ENCODE measurements at regions not wholly inside any gene's neighbourhood (a gene's known extent, or its start where the extent isn't known, plus 50 kb on each side); places are given as distances from the start of the nearest gene placed in this dataset.

DNA sequence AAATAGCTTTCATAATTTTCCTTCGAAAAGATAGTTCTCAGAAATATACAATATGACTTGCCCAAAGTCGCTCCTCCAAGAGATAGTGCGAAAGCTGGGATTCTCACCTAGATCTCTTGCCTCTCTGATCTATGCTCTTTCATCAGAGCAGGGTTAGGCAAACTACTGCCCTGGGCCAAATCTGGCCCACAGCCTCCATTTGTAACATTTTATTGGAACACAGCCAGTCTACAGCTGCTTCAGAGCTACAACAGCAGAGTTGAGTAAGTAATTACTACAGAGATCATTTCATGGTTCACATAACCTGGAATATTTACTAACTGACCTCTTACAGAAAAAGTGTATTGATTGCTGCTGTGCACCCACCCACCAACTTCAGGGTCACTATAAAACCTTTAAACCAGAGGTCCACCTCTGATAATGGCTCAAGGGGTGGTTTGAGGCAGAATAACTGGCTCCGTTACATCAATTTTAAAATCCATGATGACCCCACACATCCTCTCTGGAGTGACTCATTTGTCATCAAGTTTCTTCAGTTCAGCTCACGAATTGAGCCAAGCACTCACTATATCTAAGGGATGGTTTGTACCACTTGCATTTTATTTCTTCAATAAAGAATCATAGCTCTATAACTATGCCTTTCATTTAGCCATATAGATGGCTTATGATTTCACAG, 1019.0 kb downstream of the XPNPEP1 start:
- Histone ChIP-seq H3K27me3 (no peaks in the 10 kb centered on the region), H3K36me3 (no peaks in the 10 kb centered on the region), H3K27ac (no peak overlapping the region), H3K9me3 (no peaks in the 10 kb centered on the region), H3K4me1 (ENCODE audit: control insufficient read depth in 1 of 2, insufficient read depth in 1 of 2, low read depth in 1 of 2, low read length in 1 of 2) (no peaks in the 10 kb centered on the region), H3K4me3 (ENCODE audit: low read depth in 1 of 2, low read length in 1 of 2) (no peak overlapping the region)
- TF ChIP-seq, protein P1, sequence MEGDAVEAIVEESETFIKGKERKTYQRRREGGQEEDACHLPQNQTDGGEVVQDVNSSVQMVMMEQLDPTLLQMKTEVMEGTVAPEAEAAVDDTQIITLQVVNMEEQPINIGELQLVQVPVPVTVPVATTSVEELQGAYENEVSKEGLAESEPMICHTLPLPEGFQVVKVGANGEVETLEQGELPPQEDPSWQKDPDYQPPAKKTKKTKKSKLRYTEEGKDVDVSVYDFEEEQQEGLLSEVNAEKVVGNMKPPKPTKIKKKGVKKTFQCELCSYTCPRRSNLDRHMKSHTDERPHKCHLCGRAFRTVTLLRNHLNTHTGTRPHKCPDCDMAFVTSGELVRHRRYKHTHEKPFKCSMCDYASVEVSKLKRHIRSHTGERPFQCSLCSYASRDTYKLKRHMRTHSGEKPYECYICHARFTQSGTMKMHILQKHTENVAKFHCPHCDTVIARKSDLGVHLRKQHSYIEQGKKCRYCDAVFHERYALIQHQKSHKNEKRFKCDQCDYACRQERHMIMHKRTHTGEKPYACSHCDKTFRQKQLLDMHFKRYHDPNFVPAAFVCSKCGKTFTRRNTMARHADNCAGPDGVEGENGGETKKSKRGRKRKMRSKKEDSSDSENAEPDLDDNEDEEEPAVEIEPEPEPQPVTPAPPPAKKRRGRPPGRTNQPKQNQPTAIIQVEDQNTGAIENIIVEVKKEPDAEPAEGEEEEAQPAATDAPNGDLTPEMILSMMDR (IDR thresholded peaks at IDR 0.05), result no peak

DNA sequence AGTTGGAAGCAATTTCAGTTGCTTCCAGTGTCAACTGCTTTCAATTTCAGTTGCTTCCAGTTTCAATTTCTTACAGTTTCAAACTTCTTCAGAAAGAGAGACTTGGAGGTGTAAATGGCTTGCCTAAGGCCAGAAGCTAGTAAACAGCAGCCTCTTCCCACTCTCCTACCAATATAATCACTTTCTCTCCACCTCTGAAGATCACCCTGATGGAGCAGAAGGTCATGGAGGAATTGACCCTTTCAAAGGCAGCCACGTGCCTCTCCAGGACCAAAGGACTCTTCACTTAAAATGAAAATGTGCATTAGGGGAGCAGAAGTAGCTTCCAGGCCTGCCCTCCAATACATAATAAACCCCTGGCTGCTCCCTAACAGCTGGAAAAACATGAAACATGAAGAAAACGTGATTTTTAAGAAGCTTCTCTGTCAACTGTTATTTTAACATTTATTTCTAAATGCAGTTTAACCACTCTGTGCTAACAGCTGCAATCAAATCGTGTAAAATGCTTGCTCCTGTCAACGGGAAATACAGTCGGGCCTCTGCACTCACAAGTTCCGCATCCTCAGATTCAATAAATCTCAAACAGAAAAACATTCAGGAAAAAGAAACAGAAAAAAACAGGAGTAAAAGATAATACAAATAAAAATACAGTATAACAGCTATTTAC, 1020.6 kb downstream of the XPNPEP1 start:
- TF ChIP-seq, protein P1 (IDR thresholded peaks at IDR 0.05), result no peak
- Histone ChIP-seq H3K9me3 (no peaks in the 10 kb centered on the region), H3K27me3 (no peaks in the 10 kb centered on the region), H3K4me3 (ENCODE audit: low read depth in 1 of 2, low read length in 1 of 2) (no peak overlapping the region), H3K4me1 (ENCODE audit: control insufficient read depth in 1 of 2, insufficient read depth in 1 of 2, low read depth in 1 of 2, low read length in 1 of 2) (no peaks in the 10 kb centered on the region), H3K36me3 (no peaks in the 10 kb centered on the region), H3K27ac (no peak overlapping the region)

DNA sequence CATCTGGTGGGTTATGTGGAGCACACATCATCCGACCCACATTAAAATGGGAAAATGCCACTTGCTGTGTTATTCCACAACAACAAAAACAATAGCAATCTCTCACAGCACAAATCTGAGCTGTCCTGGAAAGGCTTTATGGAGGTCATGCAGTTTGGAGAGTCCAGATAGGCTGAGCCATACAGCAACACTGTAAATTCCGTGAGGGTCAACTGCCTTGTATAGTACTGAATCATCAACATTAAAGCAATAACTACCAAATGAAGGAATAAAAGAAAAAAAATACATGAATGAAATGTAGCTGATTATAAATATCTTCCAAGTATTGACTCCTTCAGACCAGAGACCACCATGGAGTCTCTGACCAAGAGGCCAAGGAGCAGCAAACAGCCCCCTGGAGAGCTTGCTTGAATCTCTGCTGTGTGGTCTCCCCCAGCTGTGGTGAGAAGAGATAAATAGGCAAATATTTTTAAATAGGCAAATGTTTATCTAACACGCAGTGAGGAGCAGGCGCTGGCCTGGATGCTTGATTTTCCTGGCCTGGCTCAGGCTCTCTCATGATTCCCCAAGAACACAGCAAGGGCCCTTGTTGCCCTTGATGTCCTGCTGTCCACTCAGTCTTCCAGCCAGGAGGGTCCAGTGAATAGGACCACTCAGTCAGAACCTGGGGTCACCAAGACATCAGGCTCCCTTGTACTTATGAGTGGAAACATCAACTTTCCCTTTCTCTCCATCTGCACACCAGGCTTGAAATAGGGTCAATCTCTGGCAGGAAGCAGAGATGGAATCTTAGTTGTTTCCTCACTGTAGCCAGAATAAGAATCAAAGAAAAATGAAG, 1021.3 kb downstream of the XPNPEP1 start:
- TF ChIP-seq, protein P1 (IDR thresholded peaks at IDR 0.05), result no peak
- no peaks in the 10 kb centered on the region for H3K36me3 ChIP-seq
- no peak overlapping the region for H3K27ac ChIP-seq
- H3K9me3 ChIP-seq, result no peaks in the 10 kb centered on the region
- no peaks in the 10 kb centered on the region for H3K27me3 ChIP-seq
- H3K4me3 ChIP-seq (ENCODE audit: low read depth in 1 of 2, low read length in 1 of 2), result no peak overlapping the region
- H3K4me1 ChIP-seq (ENCODE audit: control insufficient read depth in 1 of 2, insufficient read depth in 1 of 2, low read depth in 1 of 2, low read length in 1 of 2), result no peaks in the 10 kb centered on the region

DNA sequence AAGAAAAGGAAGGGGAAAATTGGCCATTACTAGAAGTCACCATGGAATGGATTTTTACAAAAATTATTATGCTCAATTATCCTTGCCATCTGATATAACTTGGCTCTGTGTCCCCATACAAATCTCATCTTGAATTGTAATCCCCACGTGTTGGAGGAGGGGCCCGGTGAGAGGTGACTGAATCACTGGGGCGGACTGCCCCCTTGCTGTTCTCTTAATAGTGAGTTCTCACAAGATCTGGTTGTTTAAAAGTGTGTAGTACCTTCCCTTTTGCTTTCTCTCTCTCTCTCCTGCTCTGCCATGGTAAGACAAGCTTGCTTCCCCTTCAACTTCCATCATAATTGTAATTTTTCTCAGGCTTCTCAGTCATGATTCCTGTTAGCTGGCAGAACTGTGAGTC, 1023.6 kb downstream of the XPNPEP1 start:
- no peaks in the 10 kb centered on the region for H3K36me3 ChIP-seq
- no peaks in the 10 kb centered on the region for H3K9me3 ChIP-seq
- no peak overlapping the region for H3K4me3 ChIP-seq (ENCODE audit: low read depth in 1 of 2, low read length in 1 of 2)
- H3K4me1 ChIP-seq (ENCODE audit: control insufficient read depth in 1 of 2, insufficient read depth in 1 of 2, low read depth in 1 of 2, low read length in 1 of 2), result no peaks in the 10 kb centered on the region
- H3K27ac ChIP-seq, result no peak overlapping the region
- TF ChIP-seq, protein P1 (IDR thresholded peaks at IDR 0.05), result no peak
- H3K27me3 ChIP-seq, result no peaks in the 10 kb centered on the region

DNA sequence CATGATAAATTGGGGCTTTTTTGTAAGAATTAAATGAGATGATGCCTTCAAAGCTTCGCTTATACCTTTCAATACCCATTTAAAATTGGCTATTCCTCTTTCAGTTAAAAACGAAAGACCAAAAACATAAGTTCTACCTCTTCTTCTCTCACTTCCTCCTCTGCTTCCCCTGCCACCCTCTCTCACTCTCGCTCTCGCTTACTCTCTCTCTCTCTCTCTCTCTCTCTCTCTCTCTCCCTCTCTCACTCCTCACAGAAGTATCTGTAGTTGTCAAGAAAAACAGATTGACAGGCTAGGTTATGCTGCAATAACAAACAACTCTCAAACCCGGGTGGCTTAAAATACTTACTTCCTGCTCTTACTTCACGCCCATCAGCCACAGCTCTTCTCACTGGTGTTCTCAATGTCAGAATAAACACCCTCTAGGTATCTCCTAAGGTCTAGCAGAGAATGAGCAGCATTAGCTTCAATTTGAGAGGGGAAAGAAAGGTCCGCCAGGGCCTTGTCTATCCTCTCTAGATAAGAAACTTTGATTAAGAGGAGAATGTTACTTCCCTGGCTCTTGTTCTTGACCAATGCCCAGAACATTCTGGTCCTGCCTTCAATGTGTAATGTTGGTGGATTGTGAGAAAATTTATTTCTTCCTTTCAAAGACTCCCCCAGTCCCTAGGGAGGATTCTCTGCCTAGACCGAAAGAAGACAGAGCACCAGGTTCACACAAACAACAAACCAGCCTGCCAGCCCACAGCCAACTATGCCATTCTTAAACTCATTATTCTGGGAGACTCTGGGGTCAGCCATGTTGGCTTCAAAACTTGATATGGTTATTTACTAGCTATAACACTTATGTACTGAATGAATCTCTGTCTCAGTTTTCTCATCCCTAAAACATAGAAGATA, 1028.7 kb downstream of the XPNPEP1 start:
- H3K27ac ChIP-seq, result no peak overlapping the region
- H3K36me3 ChIP-seq, result no peaks in the 10 kb centered on the region
- no peaks in the 10 kb centered on the region for H3K9me3 ChIP-seq
- no peaks in the 10 kb centered on the region for H3K4me1 ChIP-seq (ENCODE audit: control insufficient read depth in 1 of 2, insufficient read depth in 1 of 2, low read depth in 1 of 2, low read length in 1 of 2)
- TF ChIP-seq, protein P1 (IDR thresholded peaks at IDR 0.05), result no peak
- H3K27me3 ChIP-seq, result no peaks in the 10 kb centered on the region
- no peak overlapping the region for H3K4me3 ChIP-seq (ENCODE audit: low read depth in 1 of 2, low read length in 1 of 2)
